SK-N-SH treated with all-trans-retinoic acid at 6 μM for 48 hours (cell line): ENCODE measurements at regions not wholly inside any gene's neighbourhood (a gene's known extent, or its start where the extent isn't known, plus 50 kb on each side); places are given as distances from the start of the nearest gene placed in this dataset.

ENCODE experiments used
- ARNTL ChIP-seq: fragments of 450-650 bp; formaldehyde crosslinking; IDR thresholded peaks from 2 replicates; pipeline ENCODE4 v1.5.0; 2020; ENCODE audit warnings: low read depth, mild to moderate bottlenecking, moderate library complexity, borderline replicate concordance
- TF ChIP-seq, protein P1 (sequence below): fragments of 250-450 bp; sonication (Bioruptor Pico); IDR thresholded peaks from 2 replicates; pipeline ENCODE4 v1.8.0; 2020; ENCODE audit warnings: mild to moderate bottlenecking, moderate library complexity, borderline replicate concordance
- TF ChIP-seq, protein P2 (sequence below): fragments of 250-450 bp; sonication (Bioruptor Pico); IDR thresholded peaks from 2 replicates; pipeline ENCODE4 v1.5.1; 2020; ENCODE audit warnings: low read depth, mild to moderate bottlenecking, moderate library complexity

DNA sequence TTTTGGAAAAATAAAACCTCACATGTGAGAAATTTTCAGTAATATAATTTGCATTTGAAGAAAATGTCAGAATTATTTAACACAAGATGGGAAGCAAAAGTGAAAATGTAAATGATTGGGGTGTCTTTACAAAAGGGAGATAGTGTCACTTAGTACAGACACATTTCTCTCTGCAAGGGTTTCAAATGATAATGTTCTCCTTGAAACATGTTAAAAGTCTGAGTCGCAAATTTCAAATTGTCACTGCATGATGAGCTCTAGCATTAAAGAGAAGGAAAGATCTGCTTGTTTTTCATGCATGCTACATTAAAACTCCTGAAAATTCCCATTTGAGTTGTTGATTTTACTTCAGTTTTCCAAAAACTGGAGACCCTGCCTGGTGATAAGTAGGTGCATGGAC lies 122.0 kb upstream of the LDB2 start:
- no peak for TF ChIP-seq ARNTL
- TF ChIP-seq, protein P1, sequence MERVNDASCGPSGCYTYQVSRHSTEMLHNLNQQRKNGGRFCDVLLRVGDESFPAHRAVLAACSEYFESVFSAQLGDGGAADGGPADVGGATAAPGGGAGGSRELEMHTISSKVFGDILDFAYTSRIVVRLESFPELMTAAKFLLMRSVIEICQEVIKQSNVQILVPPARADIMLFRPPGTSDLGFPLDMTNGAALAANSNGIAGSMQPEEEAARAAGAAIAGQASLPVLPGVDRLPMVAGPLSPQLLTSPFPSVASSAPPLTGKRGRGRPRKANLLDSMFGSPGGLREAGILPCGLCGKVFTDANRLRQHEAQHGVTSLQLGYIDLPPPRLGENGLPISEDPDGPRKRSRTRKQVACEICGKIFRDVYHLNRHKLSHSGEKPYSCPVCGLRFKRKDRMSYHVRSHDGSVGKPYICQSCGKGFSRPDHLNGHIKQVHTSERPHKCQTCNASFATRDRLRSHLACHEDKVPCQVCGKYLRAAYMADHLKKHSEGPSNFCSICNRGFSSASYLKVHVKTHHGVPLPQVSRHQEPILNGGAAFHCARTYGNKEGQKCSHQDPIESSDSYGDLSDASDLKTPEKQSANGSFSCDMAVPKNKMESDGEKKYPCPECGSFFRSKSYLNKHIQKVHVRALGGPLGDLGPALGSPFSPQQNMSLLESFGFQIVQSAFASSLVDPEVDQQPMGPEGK, result no peak
- TF ChIP-seq, protein P2, sequence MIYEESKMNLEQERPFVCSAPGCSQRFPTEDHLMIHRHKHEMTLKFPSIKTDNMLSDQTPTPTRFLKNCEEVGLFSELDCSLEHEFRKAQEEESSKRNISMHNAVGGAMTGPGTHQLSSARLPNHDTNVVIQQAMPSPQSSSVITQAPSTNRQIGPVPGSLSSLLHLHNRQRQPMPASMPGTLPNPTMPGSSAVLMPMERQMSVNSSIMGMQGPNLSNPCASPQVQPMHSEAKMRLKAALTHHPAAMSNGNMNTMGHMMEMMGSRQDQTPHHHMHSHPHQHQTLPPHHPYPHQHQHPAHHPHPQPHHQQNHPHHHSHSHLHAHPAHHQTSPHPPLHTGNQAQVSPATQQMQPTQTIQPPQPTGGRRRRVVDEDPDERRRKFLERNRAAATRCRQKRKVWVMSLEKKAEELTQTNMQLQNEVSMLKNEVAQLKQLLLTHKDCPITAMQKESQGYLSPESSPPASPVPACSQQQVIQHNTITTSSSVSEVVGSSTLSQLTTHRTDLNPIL (CRISPR knock-in tag), result no peak
